ENCODE measurements at regions not wholly inside any gene's neighbourhood (a gene's known extent, or its start where the extent isn't known, plus 50 kb on each side); places are given as distances from the start of the nearest gene placed in this dataset.

DNA sequence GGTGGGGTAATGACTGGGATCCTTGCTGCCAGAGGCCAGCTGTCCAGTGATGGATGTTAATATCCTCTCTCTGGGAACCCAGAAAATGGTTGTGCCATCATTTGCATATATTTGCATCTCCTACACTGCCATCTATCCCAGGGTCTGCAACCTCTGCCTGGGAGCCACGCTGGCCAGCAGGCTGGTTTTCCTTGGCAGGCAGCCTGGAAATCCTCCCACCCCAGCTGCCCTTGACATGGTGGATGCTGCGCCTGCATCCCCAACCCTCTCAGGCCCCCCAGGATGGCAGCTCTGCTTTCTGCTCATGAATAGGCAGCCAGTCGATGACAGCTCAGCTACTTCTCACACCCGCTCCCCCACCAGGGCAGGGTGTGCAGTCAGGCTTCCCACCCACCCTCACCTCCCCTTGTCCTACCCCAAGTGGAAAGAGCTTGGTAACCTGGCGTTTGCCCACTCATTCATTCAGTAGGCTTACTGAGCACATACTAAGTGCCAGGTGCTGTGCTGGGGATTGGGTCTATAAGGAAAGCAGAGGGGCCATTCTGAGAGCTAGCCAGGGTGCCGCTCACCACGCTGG, 202.5 kb downstream of the TRIM29 start:
- no peaks in the 10 kb centered on the region for H3K27me3 ChIP-seq (replicated peaks; ENCODE audit: control insufficient read depth, insufficient read depth, low read length)

DNA sequence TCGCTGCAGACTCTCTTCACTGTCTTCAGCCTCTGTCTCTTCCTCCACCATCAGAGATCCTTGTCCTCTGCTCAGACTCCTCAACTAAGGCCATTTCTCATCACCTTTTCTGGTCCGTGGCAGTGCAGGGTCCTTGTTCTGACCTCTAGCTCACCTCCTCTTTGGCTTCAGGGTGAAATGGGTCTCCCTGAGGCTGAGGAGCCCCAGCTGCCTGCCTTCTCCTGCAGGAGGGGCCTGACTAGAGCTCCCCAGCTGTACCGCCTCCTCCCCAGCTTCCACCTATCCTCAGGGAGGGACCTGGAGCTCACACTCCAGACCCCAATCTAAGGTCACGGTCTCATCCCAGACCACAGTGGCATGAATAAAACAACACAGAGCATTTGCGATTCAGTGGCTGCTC, 203.0 kb downstream of the TRIM29 start:
- DNase-seq = no peak
- Mint-ChIP-seq H3K27me3 (ENCODE audit: insufficient read depth, unreplicated experiment) (peaks cover 13% of the 10 kb centered on the region), H3K4me3 (ENCODE audit: unreplicated experiment) (no peak overlapping the region), H3K27ac (ENCODE audit: unreplicated experiment) (no peak overlapping the region), H3K4me1 (ENCODE audit: low read depth, unreplicated experiment) (no peaks in the 10 kb centered on the region), H3K9me3 (ENCODE audit: unreplicated experiment) (no peaks in the 10 kb centered on the region), H3K36me3 (ENCODE audit: insufficient read depth, unreplicated experiment) (no peaks in the 10 kb centered on the region)
- ChIA-PET CTCF (interaction anchor here (1.4 kb wide), 1 partner anchor 17 kb away, joined by 3 read pairs; no protein-coding TSS in a partner anchor), POLR2A (no interaction called here)
- H3K4me1 ChIP-seq = no peaks in the 10 kb centered on the region
- no peaks in the 10 kb centered on the region for H3K27me3 ChIP-seq (replicated peaks; ENCODE audit: control insufficient read depth, insufficient read depth, low read length)
- H3K4me3 ChIP-seq (ENCODE audit: low read depth, low read length) = no peak overlapping the region
- H3K36me3 ChIP-seq (ENCODE audit: control insufficient read depth, insufficient read depth, low read length) = no peaks in the 10 kb centered on the region
- no peaks in the 10 kb centered on the region for H3K9me3 ChIP-seq
- no peak for TF ChIP-seq CTCF (IDR thresholded peaks at IDR 0.05; ENCODE audit: insufficient read depth in 1 of 2, low read depth in 1 of 2, low read length in 1 of 2, severe bottlenecking in 1 of 2, unreplicated experiment in 1 of 2)
- BruUV-seq (replicated peaks) = no TSS peak
- intact Hi-C loops (cut with micrococcal nuclease; ENCODE audit: unreplicated experiment) = no loop called here

More for the DNA sequence above, 202.5 kb downstream of the TRIM29 start:
- no peak for TF ChIP-seq CTCF (IDR thresholded peaks at IDR 0.05; ENCODE audit: insufficient read depth in 1 of 2, low read depth in 1 of 2, low read length in 1 of 2, severe bottlenecking in 1 of 2, unreplicated experiment in 1 of 2)
- intact Hi-C loops (cut with micrococcal nuclease; ENCODE audit: unreplicated experiment) = no loop called here
- BruUV-seq (replicated peaks) = no TSS peak
- Histone ChIP-seq H3K9me3 (no peaks in the 10 kb centered on the region), H3K4me1 (no peaks in the 10 kb centered on the region), H3K4me3 (ENCODE audit: low read depth, low read length) (no peak overlapping the region), H3K36me3 (ENCODE audit: control insufficient read depth, insufficient read depth, low read length) (no peaks in the 10 kb centered on the region)
- H3K4me1 Mint-ChIP-seq (ENCODE audit: low read depth, unreplicated experiment) = no peaks in the 10 kb centered on the region
- DNase-seq = no peak
- no peak overlapping the region for H3K27ac Mint-ChIP-seq (ENCODE audit: unreplicated experiment)
- no peaks in the 10 kb centered on the region for H3K9me3 Mint-ChIP-seq (ENCODE audit: unreplicated experiment)
- H3K27me3 Mint-ChIP-seq (ENCODE audit: insufficient read depth, unreplicated experiment) = peaks cover 11% of the 10 kb centered on the region
- ChIA-PET CTCF (interaction anchor here (1.4 kb wide), 1 partner anchor 18 kb away, joined by 3 read pairs; no protein-coding TSS in a partner anchor), POLR2A (no interaction called here)
- H3K36me3 Mint-ChIP-seq (ENCODE audit: insufficient read depth, unreplicated experiment) = no peaks in the 10 kb centered on the region
- H3K4me3 Mint-ChIP-seq (ENCODE audit: unreplicated experiment) = no peak overlapping the region

DNA sequence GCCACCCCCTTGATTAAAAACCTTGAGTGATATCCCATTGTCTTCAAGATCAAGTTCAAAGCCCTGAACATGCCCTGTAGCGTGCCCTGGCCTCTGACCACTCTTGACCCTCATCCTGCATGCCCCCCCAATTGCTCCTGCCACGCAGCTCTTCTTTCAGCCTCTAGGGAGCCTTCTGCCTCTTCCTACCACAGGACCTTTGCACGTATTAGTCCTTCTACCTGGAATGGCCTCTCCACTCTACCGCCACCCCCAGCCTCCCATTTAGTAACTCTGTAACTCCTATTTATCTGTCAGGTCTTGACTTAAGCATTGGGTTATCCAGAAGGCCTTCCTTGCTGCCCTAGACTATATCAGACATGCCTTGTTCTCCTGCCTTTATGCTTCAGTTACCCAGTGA, 203.6 kb downstream of the TRIM29 start:
- CTCF ChIA-PET = no interaction called here
- no peaks in the 10 kb centered on the region for H3K9me3 Mint-ChIP-seq (ENCODE audit: unreplicated experiment)
- no peak for DNase-seq
- TF ChIP-seq CTCF (IDR thresholded peaks at IDR 0.05; ENCODE audit: insufficient read depth in 1 of 2, low read depth in 1 of 2, low read length in 1 of 2, severe bottlenecking in 1 of 2, unreplicated experiment in 1 of 2) = no peak
- no peaks in the 10 kb centered on the region for H3K36me3 ChIP-seq (ENCODE audit: control insufficient read depth, insufficient read depth, low read length)
- H3K4me3 ChIP-seq (ENCODE audit: low read depth, low read length) = no peak overlapping the region
- H3K27me3 Mint-ChIP-seq (ENCODE audit: insufficient read depth, unreplicated experiment) = peaks cover 13% of the 10 kb centered on the region
- no peaks in the 10 kb centered on the region for H3K4me1 Mint-ChIP-seq (ENCODE audit: low read depth, unreplicated experiment)
- no peaks in the 10 kb centered on the region for H3K9me3 ChIP-seq
- no peaks in the 10 kb centered on the region for H3K4me1 ChIP-seq
- H3K27me3 ChIP-seq (replicated peaks; ENCODE audit: control insufficient read depth, insufficient read depth, low read length) = no peaks in the 10 kb centered on the region
- POLR2A ChIA-PET = no interaction called here
- no peak overlapping the region for H3K4me3 Mint-ChIP-seq (ENCODE audit: unreplicated experiment)
- H3K36me3 Mint-ChIP-seq (ENCODE audit: insufficient read depth, unreplicated experiment) = no peaks in the 10 kb centered on the region
- intact Hi-C loops (cut with micrococcal nuclease; ENCODE audit: unreplicated experiment) = no loop called here
- BruUV-seq (replicated peaks) = no TSS peak
- no peak overlapping the region for H3K27ac Mint-ChIP-seq (ENCODE audit: unreplicated experiment)

Measured in Caco-2 (cell line).